ENCODE measurements at regions not wholly inside any gene's neighbourhood (a gene's known extent, or its start where the extent isn't known, plus 50 kb on each side); places are given as distances from the start of the nearest gene placed in this dataset.

DNA sequence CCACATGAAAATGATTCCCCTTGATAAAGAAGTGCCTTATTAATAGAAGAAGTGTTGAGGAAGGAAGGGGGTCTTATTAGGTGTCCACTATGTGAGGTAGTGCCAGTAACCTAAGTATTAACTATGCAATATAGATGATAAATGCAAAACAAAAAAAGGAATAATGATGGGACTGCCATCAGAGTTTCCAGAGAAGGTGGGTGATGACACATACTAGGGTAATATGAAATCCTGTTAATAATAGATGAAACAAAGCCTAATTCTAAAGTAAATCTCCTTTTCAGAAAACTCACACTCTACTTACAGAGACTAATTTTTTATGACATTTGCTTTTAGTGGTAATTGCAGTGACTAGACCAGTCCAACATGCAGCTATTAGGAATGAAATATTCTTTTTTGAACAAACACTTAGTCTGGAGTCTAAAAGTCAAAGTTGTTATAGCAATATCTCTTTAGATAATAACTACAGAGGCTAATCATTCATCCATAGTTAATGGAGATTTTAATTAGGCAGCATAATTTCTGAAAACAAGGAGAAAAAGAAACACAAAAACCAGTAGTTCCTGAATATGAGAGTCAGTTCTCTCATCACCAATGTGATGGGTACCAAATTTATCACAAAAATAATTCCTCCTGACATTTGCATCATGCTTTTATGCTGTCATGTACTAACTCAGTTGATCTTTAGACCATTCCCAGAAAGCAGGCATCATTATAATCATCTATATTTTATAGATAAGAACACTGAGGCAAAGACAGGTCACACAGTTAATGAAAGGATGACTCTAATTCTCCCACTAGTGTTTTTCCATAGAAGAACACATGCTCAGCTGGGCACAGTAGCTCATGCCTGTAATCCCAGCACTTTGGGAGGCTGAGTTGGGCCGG, 208.8 kb upstream of the ARG1 start:
- Histone ChIP-seq H3K27me3 (replicated peaks; ENCODE audit: control insufficient read depth, insufficient read depth, low read length) (no peaks in the 10 kb centered on the region; the same call in 1 of the 2 replicates), H3K36me3 (ENCODE audit: control insufficient read depth, insufficient read depth, low read length) (no peaks in the 10 kb centered on the region), H3K4me3 (replicated peaks; ENCODE audit: low read depth, low read length) (no peak overlapping the region)
- no peak for DNase-seq (ENCODE audit: extremely low read depth, insufficient read length)
- no peak for TF ChIP-seq CTCF (IDR thresholded peaks at IDR 0.05; ENCODE audit: insufficient read depth, low read length, poor library complexity, severe bottlenecking)

GRCh38 chr6:131366223-131366622, 206.8 kb upstream of the ARG1 start:
- Histone ChIP-seq H3K27me3 (replicated peaks; ENCODE audit: control insufficient read depth, insufficient read depth, low read length) (no peaks in the 10 kb centered on the region), H3K4me3 (replicated peaks; ENCODE audit: low read depth, low read length) (no peak overlapping the region), H3K36me3 (ENCODE audit: control insufficient read depth, insufficient read depth, low read length) (no peaks in the 10 kb centered on the region)
- no peak for DNase-seq (ENCODE audit: extremely low read depth, insufficient read length)
- no peak for TF ChIP-seq CTCF (IDR thresholded peaks at IDR 0.05; ENCODE audit: insufficient read depth, low read length, poor library complexity, severe bottlenecking)

DNA sequence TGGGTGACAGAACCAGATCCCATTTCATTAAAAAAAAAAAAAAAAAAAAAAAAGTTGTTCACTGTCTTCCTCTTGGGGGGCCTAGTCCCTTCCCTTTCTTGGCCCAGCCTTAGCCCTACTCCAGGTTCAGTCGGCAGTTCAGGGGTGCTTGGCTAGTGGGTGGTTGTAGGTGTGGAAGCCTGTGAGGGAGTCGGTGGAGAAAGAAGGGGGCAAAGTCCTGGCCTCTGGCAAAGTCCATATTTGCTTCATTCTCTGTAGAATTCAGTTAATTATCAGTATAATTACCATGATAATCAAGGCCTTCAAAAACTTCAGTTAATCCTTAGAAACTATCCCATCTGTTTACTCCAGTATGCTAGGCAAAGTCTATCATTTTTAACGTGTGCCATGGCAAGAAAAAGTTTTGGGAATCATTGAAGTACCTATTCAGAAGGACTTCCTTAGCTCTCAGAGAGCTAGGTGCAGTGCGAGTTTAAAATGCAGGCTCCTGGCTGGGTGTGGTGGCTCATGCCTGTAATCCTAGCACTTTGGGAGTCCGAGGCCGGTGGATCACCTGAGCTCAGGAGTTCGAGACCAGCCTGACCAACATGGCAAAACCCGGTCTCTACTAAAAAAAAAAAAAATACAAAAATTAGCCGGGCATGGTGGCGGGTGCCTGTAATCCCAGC, 205.7 kb upstream of the ARG1 start:
- no peak for TF ChIP-seq CTCF (IDR thresholded peaks at IDR 0.05; ENCODE audit: insufficient read depth, low read length, poor library complexity, severe bottlenecking)
- H3K4me3 ChIP-seq (replicated peaks; ENCODE audit: low read depth, low read length), result no peak overlapping the region
- no peaks in the 10 kb centered on the region for H3K36me3 ChIP-seq (ENCODE audit: control insufficient read depth, insufficient read depth, low read length)
- no peak for DNase-seq (ENCODE audit: extremely low read depth, insufficient read length)
- H3K27me3 ChIP-seq (replicated peaks; ENCODE audit: control insufficient read depth, insufficient read depth, low read length), result no peaks in the 10 kb centered on the region

DNA sequence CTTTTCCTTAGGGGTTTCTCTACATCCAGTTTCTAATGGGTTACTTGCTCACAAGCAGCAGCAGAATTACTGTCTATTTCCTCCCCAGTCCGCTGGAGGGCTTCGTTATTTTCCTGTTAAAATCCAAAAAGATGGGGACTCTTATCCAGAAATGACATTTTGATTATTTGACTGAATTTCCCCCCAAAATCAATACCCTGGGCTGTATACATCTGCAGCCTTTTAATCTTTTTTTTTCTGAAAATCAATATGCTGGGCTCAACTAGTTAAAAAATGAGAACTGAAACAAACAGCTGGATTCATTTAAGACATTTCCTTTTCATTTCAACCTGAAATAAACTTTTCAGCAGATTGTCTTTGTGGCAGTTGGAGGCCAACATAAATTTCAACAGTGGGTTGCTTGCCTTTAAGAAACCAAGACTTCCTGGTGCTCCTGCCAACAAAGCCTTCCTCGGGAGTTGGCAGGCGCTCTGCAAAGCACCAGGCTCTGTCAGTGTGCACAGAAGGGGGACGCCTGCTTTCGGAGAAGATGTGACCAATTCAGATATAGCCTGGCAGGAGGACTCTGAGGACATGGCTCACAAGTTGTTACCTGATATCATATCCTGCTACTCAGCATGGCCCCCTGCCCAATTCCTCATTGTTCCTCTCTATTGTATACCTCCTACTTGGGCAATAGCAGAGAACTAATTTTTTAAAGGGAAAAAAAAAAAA, 204.7 kb upstream of the ARG1 start:
- peak; percentile 66 for DNase-seq (ENCODE audit: extremely low read depth, insufficient read length)
- Histone ChIP-seq H3K4me3 (replicated peaks; ENCODE audit: low read depth, low read length) (no peak overlapping the region), H3K36me3 (ENCODE audit: control insufficient read depth, insufficient read depth, low read length) (no peaks in the 10 kb centered on the region), H3K27me3 (replicated peaks; ENCODE audit: control insufficient read depth, insufficient read depth, low read length) (no peaks in the 10 kb centered on the region)
- no peak for TF ChIP-seq CTCF (IDR thresholded peaks at IDR 0.05; ENCODE audit: insufficient read depth, low read length, poor library complexity, severe bottlenecking)

DNA sequence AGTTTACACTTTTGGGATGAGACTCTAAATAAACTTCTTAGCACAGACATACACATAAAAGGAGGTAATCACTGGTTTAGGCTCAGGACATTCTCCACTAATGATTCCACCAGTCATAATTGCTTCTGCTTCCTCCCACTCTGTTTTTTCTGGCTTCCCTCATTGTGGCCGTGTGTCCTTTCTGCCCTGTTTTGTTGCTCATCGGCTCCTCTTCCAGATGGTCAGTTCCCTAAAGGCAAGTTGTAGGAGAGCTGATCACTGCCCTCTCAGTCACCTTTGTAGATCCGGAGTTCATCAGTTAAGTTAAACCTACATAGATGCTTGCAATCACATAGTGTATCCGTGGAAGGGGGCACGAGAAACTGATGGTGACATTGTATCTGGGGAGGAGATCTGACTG, 200.5 kb upstream of the ARG1 start:
- Histone ChIP-seq H3K27me3 (replicated peaks; ENCODE audit: control insufficient read depth, insufficient read depth, low read length) (no peaks in the 10 kb centered on the region), H3K36me3 (ENCODE audit: control insufficient read depth, insufficient read depth, low read length) (no peaks in the 10 kb centered on the region), H3K4me3 (replicated peaks; ENCODE audit: low read depth, low read length) (no peak overlapping the region)
- TF ChIP-seq CTCF (IDR thresholded peaks at IDR 0.05; ENCODE audit: insufficient read depth, low read length, poor library complexity, severe bottlenecking), result no peak
- no peak for DNase-seq (ENCODE audit: extremely low read depth, insufficient read length)
